Omental fat pad (tissue), 3 donors: ENCODE measurements at regions not wholly inside any gene's neighbourhood (a gene's known extent, or its start where the extent isn't known, plus 50 kb on each side); places are given as distances from the start of the nearest gene placed in this dataset.

ENCODE experiments used
- ATAC-seq: fragments of 150-250 bp; one replicate; pipeline ENCODE4 v1.9.1; 2016; ENCODE audit warnings: mild to moderate bottlenecking, moderate library complexity; ENCODE audit not compliant: low FRiP score
- DNase-seq: peaks from one replicate; pipeline ENCODE4 v3.0.0-alpha.2; 2019; ENCODE audit warnings: low spot score
- TF ChIP-seq, protein P1 (sequence below), 3 donors: fragments of 450-650 bp; IDR thresholded peaks; one replicate each; pipeline ENCODE4 v1.5.1; 2016 to 2017; ENCODE audit warnings: antibody characterized with exemption in 3 of 3, mild to moderate bottlenecking in 3 of 3, moderate library complexity in 2 of 3

DNA sequence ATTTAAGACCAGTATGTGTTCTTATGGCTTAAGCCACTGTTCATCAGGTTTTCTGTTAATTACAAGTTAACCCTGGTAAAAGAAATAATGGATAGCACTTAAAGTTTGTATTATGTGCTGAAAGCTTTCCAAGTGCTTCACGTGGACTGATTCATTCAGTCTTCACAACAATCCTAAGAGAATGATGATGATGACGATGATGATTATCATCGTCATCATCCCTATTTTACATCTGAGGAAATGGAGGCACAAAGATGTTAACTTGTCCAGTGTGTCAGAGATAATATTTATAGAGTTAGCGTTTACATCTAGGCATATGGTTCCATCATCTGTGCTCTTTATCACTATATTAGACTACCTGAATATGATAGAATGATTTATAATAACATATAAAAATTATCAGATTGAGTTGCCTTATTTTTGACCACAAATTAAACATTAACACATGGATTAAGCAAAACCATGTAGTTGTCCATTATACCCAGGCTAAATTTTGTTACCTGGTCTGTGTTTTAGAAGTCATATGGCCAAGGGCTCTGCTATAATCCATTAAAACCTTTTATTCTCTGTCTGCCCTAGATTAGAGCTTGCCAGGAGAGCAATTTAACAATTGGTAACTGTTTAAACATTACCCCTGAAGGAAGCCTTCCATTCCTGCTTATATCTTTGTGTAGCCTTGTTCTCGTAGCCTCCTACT lies 102.3 kb upstream of the MAP3K1 start:
- TF ChIP-seq, protein P1, sequence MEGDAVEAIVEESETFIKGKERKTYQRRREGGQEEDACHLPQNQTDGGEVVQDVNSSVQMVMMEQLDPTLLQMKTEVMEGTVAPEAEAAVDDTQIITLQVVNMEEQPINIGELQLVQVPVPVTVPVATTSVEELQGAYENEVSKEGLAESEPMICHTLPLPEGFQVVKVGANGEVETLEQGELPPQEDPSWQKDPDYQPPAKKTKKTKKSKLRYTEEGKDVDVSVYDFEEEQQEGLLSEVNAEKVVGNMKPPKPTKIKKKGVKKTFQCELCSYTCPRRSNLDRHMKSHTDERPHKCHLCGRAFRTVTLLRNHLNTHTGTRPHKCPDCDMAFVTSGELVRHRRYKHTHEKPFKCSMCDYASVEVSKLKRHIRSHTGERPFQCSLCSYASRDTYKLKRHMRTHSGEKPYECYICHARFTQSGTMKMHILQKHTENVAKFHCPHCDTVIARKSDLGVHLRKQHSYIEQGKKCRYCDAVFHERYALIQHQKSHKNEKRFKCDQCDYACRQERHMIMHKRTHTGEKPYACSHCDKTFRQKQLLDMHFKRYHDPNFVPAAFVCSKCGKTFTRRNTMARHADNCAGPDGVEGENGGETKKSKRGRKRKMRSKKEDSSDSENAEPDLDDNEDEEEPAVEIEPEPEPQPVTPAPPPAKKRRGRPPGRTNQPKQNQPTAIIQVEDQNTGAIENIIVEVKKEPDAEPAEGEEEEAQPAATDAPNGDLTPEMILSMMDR (IDR thresholded peaks at IDR 0.05) = no peak
- no peak for ATAC-seq
- no peak for DNase-seq

DNA sequence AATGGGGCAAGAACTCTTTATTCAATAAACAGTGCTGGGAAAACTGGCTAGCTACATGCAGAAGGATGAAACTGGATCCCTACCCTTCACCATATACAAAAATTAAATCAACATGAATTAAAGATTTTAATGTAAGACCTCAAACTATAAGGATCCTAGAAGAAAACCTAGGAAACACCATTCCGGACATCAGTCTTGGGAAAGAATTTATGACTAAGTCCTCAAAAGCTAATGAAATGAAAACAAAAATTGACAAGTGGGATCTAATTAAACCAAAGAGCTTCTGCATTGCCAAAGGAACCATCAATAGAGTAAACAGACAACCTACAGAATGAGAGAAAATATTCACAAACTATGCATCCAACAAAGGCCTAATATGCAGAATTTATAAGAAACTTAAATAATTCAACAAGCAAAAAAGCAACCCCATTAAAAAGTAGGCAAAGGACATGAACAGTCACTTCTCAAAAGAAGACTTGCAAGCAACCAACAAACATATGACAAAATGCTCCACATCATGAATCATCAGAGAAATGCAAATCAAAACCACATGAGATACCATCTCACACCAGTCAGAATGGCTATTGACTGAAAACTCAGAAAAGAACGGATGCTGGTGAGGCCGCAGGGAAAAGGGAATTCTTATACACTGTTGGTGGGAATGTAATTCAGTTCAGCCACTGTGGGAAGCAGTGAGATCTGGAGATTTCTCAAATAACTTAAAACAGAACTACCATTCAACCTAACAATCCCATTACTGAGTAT lies 104.3 kb upstream of the MAP3K1 start:
- TF ChIP-seq, protein P1 (IDR thresholded peaks at IDR 0.05) = no peak
- ATAC-seq (no peak), DNase-seq (no peak)

DNA sequence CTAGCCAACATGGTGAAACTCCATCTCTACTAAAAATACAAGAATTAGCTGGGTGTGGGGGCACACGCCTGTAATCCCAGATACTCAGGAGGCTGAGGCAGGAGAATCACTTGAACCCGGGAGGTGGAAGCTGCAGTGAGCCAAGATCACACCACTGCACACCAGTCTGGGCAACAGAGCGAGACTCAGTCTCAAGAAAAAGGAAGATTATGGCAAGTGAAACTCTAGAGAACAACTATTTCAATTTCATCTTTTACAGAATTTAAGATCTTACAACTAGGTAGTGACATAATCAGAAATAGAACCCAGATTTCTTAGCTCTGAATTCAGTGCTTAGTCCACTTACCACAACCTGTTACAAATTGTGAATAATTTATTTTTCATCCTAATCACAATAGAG lies 108.8 kb upstream of the MAP3K1 start:
- TF ChIP-seq, protein P1 (IDR thresholded peaks at IDR 0.05) = no peak
- DNase-seq = no peak
- no peak for ATAC-seq

DNA sequence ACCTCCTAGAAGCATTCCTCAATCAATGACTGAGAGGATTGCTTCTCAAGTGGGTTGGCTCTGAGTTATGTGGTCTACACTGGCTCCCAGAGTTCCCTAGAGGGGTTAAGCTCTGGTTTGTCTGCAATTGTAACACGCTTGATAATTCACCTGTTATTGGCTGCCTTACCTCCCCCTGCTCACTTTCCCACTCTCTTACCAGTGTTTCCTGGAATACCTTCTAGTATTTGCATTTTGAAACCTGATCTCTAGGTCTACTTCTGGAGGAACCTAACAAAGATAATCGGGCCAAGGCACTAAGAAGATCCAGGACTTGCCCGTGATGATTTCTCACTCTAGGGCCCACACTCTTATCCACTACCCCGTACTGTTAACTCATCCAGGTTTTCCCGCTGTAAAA lies 110.1 kb upstream of the MAP3K1 start:
- DNase-seq = no peak
- no peak for ATAC-seq
- TF ChIP-seq, protein P1 (IDR thresholded peaks at IDR 0.05) = no peak

DNA sequence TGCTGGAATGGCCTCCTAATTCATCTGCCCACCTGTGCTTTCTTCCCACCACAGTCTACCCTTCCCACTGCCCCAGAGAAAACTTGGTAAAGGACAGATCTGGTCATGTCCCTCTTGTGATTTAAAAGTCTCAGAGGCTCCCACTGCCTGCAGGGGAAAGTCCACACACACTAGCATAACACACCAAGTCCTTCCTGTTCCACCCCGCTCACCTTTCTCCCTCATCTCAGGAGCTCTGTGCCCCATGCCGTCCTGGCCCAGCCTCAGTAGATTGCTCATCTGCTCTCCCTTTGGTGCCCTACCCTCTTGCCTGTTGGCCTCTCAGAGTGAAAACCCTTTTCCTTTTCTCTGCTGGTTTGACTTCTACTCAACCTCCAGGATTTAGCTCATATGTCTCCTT lies 111.4 kb upstream of the MAP3K1 start:
- DNase-seq (no peak), ATAC-seq (no peak)
- TF ChIP-seq, protein P1 (IDR thresholded peaks at IDR 0.05) = no peak

DNA sequence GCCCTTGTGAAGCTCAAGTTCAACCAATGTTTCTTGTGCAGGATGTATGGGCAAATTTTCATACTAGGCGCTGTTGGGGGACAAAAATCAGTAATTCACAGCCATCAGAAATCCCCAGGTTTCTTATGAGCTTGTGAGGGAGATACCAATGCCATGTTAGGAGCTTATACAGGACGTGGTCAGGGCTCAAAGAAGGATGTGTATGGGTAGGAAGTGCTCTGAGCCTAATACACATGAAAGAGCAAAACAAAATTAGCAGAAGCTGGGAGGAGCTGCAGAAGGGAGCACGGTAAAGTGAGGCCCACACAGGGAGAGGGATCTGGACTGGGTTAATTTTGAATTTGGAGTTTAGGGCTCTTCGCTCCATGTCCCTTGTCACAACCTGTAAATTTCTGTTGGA lies 114.6 kb upstream of the MAP3K1 start:
- TF ChIP-seq, protein P1 (IDR thresholded peaks at IDR 0.05) = no peak
- no peak for DNase-seq
- no peak for ATAC-seq

DNA sequence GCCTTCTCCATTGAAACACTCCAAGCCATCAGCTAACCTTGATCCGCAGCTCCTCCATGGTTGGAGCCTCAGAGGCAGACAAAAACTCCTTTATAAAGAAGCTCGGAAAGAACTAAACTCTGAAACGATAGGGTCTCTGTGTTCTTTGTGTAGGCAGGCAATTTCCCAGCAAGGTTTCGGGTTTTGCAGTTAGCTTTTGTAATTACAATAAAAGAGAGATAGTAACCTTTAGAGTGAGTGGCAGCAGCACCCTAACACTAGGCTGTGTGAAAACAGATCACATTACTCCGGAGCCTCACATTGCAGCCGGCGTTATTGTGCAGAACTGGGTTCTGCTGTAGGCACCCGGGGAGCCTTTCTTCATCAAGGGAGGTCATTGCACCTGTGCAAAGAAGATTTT lies 115.8 kb upstream of the MAP3K1 start:
- no peak for ATAC-seq

More for the DNA sequence above, 115.8 kb upstream of the MAP3K1 start:
- no peak for DNase-seq
- TF ChIP-seq, protein P1 (IDR thresholded peaks at IDR 0.05) = no peak
